ENCODE measurements at regions not wholly inside any gene's neighbourhood (a gene's known extent, or its start where the extent isn't known, plus 50 kb on each side); places are given as distances from the start of the nearest gene placed in this dataset.

- Mint-ChIP-seq H3K36me3 (ENCODE audit: unreplicated experiment) (no peaks in the 10 kb centered on the region), H3K27me3 (ENCODE audit: unreplicated experiment) (peaks cover 15% of the 10 kb centered on the region), H3K4me1 (ENCODE audit: unreplicated experiment) (no peaks in the 10 kb centered on the region), H3K4me3 (ENCODE audit: unreplicated experiment) (no peak overlapping the region), H3K27ac (ENCODE audit: unreplicated experiment) (no peak overlapping the region), H3K9me3 (ENCODE audit: unreplicated experiment) (no peaks in the 10 kb centered on the region)
- no peak for DNase-seq (ENCODE audit: extremely low spot score, unreplicated experiment)
- TF ChIP-seq, protein P1, sequence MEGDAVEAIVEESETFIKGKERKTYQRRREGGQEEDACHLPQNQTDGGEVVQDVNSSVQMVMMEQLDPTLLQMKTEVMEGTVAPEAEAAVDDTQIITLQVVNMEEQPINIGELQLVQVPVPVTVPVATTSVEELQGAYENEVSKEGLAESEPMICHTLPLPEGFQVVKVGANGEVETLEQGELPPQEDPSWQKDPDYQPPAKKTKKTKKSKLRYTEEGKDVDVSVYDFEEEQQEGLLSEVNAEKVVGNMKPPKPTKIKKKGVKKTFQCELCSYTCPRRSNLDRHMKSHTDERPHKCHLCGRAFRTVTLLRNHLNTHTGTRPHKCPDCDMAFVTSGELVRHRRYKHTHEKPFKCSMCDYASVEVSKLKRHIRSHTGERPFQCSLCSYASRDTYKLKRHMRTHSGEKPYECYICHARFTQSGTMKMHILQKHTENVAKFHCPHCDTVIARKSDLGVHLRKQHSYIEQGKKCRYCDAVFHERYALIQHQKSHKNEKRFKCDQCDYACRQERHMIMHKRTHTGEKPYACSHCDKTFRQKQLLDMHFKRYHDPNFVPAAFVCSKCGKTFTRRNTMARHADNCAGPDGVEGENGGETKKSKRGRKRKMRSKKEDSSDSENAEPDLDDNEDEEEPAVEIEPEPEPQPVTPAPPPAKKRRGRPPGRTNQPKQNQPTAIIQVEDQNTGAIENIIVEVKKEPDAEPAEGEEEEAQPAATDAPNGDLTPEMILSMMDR (IDR thresholded peaks at IDR 0.05): no peak
These were observed 412.4 kb downstream of the RAP2B start for GRCh38 chr3:153574445-153574844.

- Mint-ChIP-seq H3K9me3 (ENCODE audit: unreplicated experiment) (no peaks in the 10 kb centered on the region), H3K4me3 (ENCODE audit: unreplicated experiment) (no peak overlapping the region), H3K27ac (ENCODE audit: unreplicated experiment) (no peak overlapping the region), H3K36me3 (ENCODE audit: unreplicated experiment) (no peaks in the 10 kb centered on the region), H3K4me1 (ENCODE audit: unreplicated experiment) (no peaks in the 10 kb centered on the region), H3K27me3 (ENCODE audit: unreplicated experiment) (peaks cover 14% of the 10 kb centered on the region)
- TF ChIP-seq, protein P1 (IDR thresholded peaks at IDR 0.05): no peak
- DNase-seq (ENCODE audit: extremely low spot score, unreplicated experiment): no peak
These were observed 415.2 kb downstream of the RAP2B start for GRCh38 chr3:153577059-153577736.

GRCh38 chr3:153578046-153578445 is 416.0 kb downstream of the RAP2B start:
- H3K27ac Mint-ChIP-seq (ENCODE audit: unreplicated experiment): no peak overlapping the region
- H3K4me1 Mint-ChIP-seq (ENCODE audit: unreplicated experiment): no peaks in the 10 kb centered on the region
- H3K9me3 Mint-ChIP-seq (ENCODE audit: unreplicated experiment): no peaks in the 10 kb centered on the region
- no peaks in the 10 kb centered on the region for H3K36me3 Mint-ChIP-seq (ENCODE audit: unreplicated experiment)
- no peak overlapping the region for H3K4me3 Mint-ChIP-seq (ENCODE audit: unreplicated experiment)
- no peak for DNase-seq (ENCODE audit: extremely low spot score, unreplicated experiment)
- TF ChIP-seq, protein P1 (IDR thresholded peaks at IDR 0.05): no peak
- H3K27me3 Mint-ChIP-seq (ENCODE audit: unreplicated experiment): peaks cover 10% of the 10 kb centered on the region

GRCh38 chr3:153590051-153590450 is 428.0 kb downstream of the RAP2B start:
- DNase-seq (ENCODE audit: extremely low spot score, unreplicated experiment): no peak
- Mint-ChIP-seq H3K9me3 (ENCODE audit: unreplicated experiment) (no peaks in the 10 kb centered on the region), H3K36me3 (ENCODE audit: unreplicated experiment) (no peaks in the 10 kb centered on the region), H3K4me3 (ENCODE audit: unreplicated experiment) (no peak overlapping the region), H3K27me3 (ENCODE audit: unreplicated experiment) (peaks cover 24% of the 10 kb centered on the region), H3K27ac (ENCODE audit: unreplicated experiment) (no peak overlapping the region), H3K4me1 (ENCODE audit: unreplicated experiment) (peaks cover under 1% of the 10 kb centered on the region)
- TF ChIP-seq, protein P1 (IDR thresholded peaks at IDR 0.05): no peak

- TF ChIP-seq, protein P1 (IDR thresholded peaks at IDR 0.05): no peak
- Mint-ChIP-seq H3K27me3 (ENCODE audit: unreplicated experiment) (peaks cover 23% of the 10 kb centered on the region), H3K27ac (ENCODE audit: unreplicated experiment) (no peak overlapping the region), H3K9me3 (ENCODE audit: unreplicated experiment) (no peaks in the 10 kb centered on the region), H3K4me3 (ENCODE audit: unreplicated experiment) (no peak overlapping the region), H3K36me3 (ENCODE audit: unreplicated experiment) (no peaks in the 10 kb centered on the region), H3K4me1 (ENCODE audit: unreplicated experiment) (peaks cover 2% of the 10 kb centered on the region)
- no peak for DNase-seq (ENCODE audit: extremely low spot score, unreplicated experiment)
These were observed 429.7 kb downstream of the RAP2B start for GRCh38 chr3:153591561-153592245.
